GM12864 (cell line): ENCODE measurements at regions not wholly inside any gene's neighbourhood (a gene's known extent, or its start where the extent isn't known, plus 50 kb on each side); places are given as distances from the start of the nearest gene placed in this dataset.
"Not testable (repeated sequence)": the region's sequence is repeated elsewhere in the genome, so short reads cannot be mapped to it uniquely, and the experiment has no call there.

Source experiments
- DNase-seq: peaks from one replicate; pipeline ENCODE4 v3.0.0-alpha.2; 2011; ENCODE audit warnings: low read depth
- H3K4me3 ChIP-seq: 2 replicates; pipeline ENCODE4 v1.5.1; 2011; ENCODE audit warnings: mild to moderate bottlenecking, low read depth, low read length, control low read depth
- TF ChIP-seq, protein P1 (sequence below): IDR thresholded peaks from 2 replicates; pipeline ENCODE4 v1.5.1; 2011; ENCODE audit warnings: low read depth, mild to moderate bottlenecking, moderate library complexity, low read length, control low read depth, inconsistent platforms; ENCODE audit errors: missing control alignments

DNA sequence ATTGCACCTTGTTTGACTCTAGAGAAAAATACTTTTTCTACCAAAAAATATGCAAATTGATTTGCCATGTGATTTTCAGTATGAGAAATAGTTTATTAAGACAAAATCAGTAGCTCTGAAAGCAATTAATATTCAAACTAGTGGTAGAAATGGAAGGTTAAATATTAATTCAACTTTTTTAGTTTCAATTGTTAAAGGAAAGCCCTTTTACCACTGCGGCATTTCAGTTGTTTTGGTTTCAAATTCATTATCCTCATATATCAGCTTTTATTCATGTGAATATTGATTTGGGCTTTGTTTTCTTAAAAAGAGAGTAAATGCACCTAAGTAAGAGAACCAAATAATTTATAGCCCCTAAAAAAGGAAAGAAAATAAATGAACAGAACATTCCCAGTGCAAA, 660.6 kb upstream of the CHD1 start:
- no peak for DNase-seq
- H3K4me3 ChIP-seq: no peak overlapping the region
- TF ChIP-seq, protein P1, sequence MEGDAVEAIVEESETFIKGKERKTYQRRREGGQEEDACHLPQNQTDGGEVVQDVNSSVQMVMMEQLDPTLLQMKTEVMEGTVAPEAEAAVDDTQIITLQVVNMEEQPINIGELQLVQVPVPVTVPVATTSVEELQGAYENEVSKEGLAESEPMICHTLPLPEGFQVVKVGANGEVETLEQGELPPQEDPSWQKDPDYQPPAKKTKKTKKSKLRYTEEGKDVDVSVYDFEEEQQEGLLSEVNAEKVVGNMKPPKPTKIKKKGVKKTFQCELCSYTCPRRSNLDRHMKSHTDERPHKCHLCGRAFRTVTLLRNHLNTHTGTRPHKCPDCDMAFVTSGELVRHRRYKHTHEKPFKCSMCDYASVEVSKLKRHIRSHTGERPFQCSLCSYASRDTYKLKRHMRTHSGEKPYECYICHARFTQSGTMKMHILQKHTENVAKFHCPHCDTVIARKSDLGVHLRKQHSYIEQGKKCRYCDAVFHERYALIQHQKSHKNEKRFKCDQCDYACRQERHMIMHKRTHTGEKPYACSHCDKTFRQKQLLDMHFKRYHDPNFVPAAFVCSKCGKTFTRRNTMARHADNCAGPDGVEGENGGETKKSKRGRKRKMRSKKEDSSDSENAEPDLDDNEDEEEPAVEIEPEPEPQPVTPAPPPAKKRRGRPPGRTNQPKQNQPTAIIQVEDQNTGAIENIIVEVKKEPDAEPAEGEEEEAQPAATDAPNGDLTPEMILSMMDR: no peak

DNA sequence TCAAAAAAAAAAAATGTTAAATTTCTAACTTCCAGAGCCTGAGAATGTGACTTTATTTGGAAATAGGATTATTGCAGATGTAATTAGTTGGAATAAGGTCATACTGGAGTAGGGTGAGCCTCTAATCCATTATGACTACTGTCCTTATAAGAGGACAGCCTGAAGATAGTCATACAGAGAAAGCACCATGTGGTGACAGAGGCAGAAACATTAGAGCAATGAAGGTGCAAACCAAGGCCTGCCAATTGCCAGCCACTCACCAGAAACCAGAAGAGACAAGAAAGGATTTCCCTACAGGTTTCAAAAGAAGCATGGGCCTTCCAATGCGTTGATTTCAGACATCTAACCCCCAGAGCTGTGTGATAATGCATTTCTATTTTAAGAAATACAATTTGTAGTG, 659.2 kb upstream of the CHD1 start:
- no peak overlapping the region for H3K4me3 ChIP-seq
- no peak for DNase-seq
- TF ChIP-seq, protein P1: no peak

DNA sequence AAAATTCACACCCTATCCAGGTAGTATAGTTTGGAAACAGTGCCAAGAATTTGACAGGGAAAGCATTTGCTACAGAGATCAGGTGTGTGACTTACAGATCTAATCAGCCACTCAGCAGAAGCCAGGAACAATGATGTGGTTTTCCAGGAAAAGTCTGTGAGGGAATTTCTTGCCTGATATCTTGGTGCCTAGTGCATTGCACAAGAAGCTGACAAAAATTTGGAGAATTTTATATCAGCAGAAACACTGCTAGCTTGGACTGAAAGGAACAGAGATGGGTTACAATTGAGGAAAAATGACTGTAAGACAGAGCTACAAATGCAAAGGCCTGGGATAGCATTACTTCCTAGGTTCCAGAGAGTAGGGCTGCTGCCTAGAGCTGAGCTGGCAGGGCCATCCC, 658.1 kb upstream of the CHD1 start:
- TF ChIP-seq, protein P1: no peak
- no peak overlapping the region for H3K4me3 ChIP-seq
- no peak for DNase-seq

GRCh38 chr5:99581204-99581603, 652.4 kb upstream of the CHD1 start:
- not testable (repeated sequence) for H3K4me3 ChIP-seq, DNase-seq

DNA sequence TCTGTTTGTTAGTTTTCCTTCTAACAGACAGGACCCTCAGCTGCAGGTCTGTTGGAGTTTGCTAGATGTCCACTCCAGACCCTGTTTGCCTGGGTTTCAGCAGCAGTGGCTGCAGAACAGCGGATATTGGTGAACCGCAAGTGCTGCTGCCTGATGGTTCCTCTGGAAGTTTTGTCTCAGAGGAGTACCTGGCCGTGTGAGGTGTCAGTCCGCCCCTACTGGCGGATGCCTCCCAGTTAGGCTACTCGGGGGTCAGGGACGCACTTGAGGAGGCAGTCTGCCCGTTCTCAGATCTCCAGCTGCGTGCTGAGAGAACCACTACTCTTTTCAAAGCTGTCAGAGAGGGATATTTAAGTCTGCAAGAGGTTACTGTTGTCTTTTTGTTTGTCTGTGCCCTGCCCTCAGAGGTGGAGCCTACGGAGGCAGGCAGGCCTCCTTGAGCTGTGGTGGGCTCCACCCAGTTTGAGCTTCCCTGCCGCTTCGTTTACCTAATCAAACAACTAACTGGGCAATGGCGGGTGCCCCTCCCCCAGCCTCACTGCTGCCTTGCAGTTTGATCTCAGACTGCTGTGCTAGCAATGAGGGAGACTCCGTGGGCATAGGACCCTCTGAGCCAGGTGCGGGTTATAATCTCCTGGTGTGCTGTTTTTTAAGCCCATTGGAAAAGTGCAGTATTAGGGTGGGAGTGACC, 634.3 kb upstream of the CHD1 start:
- not testable (repeated sequence) for H3K4me3 ChIP-seq, DNase-seq

GRCh38 chr5:99553211-99553810, 624.5 kb upstream of the CHD1 start:
- TF ChIP-seq, protein P1: no peak
- no peak overlapping the region for H3K4me3 ChIP-seq
- no peak for DNase-seq

- TF ChIP-seq, protein P1: no peak
- no peak for DNase-seq
Measured at GRCh38 chr5:99544356-99544755, 615.5 kb upstream of the CHD1 start.

DNA sequence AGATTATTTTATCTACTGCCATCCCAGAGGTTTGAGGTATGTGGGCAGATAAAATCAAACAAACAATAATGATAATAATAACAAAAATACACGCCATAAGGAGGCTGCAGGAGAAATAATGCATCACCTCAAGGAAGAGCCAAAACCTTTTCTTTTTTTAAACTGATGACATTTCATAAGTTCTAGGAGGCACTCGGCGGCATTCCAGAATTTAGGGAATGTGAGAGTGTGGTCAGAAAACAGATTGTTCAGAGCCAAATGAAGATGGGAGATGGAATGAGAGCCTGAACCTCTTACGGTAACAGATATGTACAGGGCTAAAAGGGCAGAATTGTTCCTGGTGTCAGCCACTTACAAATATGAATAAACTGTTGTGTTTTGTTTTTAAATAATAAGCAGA, 615.0 kb upstream of the CHD1 start:
- H3K4me3 ChIP-seq: no peak overlapping the region
- no peak for DNase-seq
- TF ChIP-seq, protein P1: no peak

More at GRCh38 chr5:99544356-99544755, 615.5 kb upstream of the CHD1 start:
- no peak overlapping the region for H3K4me3 ChIP-seq

GRCh38 chr5:99534241-99534640, 605.4 kb upstream of the CHD1 start:
- not testable (repeated sequence) for DNase-seq, H3K4me3 ChIP-seq

DNA sequence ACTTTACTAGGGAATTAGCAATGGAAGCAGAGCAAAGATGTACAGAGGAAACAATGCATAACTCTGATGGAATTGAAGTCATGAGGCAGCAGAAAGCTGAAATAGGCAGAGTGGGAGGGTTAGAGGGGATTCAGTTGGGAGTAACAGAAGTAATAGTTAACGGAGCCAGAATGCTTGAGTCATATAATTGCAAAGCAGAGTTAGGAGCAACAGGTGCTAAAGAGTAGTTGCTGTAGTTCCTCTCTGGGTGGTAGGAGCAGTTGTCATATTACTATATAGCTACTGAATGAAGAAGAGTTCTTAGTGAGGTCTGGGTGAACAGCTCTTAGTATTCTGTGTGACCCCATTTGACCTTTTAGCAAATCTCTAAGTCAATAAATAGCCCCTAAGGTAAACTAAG, 592.9 kb upstream of the CHD1 start:
- DNase-seq, H3K4me3 ChIP-seq: not testable (repeated sequence)

- not testable (repeated sequence) for DNase-seq, H3K4me3 ChIP-seq
Measured at GRCh38 chr5:99515864-99516490, 587.2 kb upstream of the CHD1 start.
